ENCODE measurements at regions not wholly inside any gene's neighbourhood (a gene's known extent, or its start where the extent isn't known, plus 50 kb on each side); places are given as distances from the start of the nearest gene placed in this dataset.

DNA sequence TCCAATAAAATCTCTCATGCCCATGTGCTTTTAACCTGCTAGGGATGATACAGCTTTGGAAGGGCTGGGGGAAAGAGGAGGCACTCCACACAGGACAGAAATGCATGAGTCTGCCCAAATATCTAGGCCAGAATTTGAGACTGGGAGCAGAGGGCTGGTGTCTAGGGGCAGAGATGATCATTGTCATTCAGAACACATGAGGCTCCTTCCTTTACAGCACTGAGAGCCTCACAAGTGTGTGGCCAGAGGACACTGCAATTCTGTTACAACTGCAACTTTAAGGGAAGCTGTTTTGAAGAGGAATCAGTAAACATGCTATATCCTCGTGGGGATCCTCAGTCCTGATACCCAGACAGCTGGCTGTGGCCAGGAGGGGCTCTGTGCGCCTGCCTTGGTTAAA is 541.3 kb downstream of the OMA1 start:
- POLR2A ChIA-PET = no interaction called here
- DNase-seq = no peak
- Mint-ChIP-seq H3K4me1 (ENCODE audit: low read depth) (no peaks in the 10 kb centered on the region), H3K4me3 (no peak overlapping the region), H3K27me3 (peaks cover 4% of the 10 kb centered on the region), H3K9me3 (no peaks in the 10 kb centered on the region), H3K27ac (no peak overlapping the region), H3K36me3 (ENCODE audit: low read depth) (no peaks in the 10 kb centered on the region)
- CTCF ChIA-PET = no interaction called here
- TF ChIP-seq, protein P1, sequence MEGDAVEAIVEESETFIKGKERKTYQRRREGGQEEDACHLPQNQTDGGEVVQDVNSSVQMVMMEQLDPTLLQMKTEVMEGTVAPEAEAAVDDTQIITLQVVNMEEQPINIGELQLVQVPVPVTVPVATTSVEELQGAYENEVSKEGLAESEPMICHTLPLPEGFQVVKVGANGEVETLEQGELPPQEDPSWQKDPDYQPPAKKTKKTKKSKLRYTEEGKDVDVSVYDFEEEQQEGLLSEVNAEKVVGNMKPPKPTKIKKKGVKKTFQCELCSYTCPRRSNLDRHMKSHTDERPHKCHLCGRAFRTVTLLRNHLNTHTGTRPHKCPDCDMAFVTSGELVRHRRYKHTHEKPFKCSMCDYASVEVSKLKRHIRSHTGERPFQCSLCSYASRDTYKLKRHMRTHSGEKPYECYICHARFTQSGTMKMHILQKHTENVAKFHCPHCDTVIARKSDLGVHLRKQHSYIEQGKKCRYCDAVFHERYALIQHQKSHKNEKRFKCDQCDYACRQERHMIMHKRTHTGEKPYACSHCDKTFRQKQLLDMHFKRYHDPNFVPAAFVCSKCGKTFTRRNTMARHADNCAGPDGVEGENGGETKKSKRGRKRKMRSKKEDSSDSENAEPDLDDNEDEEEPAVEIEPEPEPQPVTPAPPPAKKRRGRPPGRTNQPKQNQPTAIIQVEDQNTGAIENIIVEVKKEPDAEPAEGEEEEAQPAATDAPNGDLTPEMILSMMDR (IDR thresholded peaks at IDR 0.05) = no peak
- ATAC-seq = no peak
- intact Hi-C loops (cut with micrococcal nuclease) = no loop called here

DNA sequence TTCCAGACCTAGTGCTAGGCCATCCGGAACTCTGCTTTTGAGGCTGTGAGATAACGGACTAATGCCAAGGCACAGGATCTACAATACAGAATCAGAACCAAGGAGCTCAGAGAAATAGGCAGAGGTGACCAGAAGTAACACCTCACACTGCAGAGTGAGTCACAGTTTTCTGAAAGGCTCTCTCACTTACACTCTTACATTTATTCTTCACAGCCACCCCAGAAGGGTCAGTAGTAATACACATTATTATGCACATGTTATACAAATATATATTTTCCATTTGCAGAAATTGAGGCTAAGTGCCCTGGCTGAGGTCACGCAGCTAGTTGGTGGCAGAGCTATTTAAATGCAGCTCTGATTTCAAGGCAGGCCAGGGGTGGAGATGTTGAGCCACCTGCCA is 542.5 kb downstream of the OMA1 start:
- Mint-ChIP-seq H3K36me3 (ENCODE audit: low read depth) (no peaks in the 10 kb centered on the region), H3K27me3 (peaks cover 4% of the 10 kb centered on the region), H3K4me3 (no peak overlapping the region), H3K4me1 (ENCODE audit: low read depth) (no peaks in the 10 kb centered on the region), H3K27ac (no peak overlapping the region), H3K9me3 (no peaks in the 10 kb centered on the region)
- ChIA-PET POLR2A (no interaction called here), CTCF (no interaction called here)
- DNase-seq (no peak), ATAC-seq (no peak)
- TF ChIP-seq, protein P1 (IDR thresholded peaks at IDR 0.05) = no peak
- intact Hi-C loops (cut with micrococcal nuclease) = no loop called here

DNA sequence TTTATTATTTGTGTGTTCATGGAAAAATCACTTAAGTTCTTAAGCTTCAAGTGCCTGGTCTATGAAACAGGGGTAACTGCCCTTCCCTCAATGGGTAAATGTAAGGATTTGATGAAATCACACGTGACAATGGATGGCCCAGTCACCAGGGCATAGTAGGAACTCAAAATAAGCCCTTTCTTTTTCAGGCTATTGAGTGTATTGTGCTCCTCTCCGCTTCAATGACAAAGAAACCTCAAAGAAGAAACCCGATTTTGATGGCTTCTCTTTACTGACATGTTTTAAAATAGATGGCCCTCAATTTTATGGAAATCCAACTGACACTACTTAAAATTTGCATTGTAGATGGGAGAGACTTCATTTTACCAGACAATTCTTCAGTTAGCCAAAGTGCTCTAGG is 543.5 kb downstream of the OMA1 start:
- POLR2A ChIA-PET = no interaction called here
- CTCF ChIA-PET = no interaction called here
- Mint-ChIP-seq H3K4me1 (ENCODE audit: low read depth) (no peaks in the 10 kb centered on the region), H3K27ac (no peak overlapping the region), H3K36me3 (ENCODE audit: low read depth) (no peaks in the 10 kb centered on the region), H3K4me3 (no peak overlapping the region), H3K9me3 (no peaks in the 10 kb centered on the region), H3K27me3 (peaks cover 4% of the 10 kb centered on the region)
- TF ChIP-seq, protein P1 (IDR thresholded peaks at IDR 0.05) = no peak
- intact Hi-C loops (cut with micrococcal nuclease) = no loop called here
- ATAC-seq (no peak), DNase-seq (no peak)

DNA sequence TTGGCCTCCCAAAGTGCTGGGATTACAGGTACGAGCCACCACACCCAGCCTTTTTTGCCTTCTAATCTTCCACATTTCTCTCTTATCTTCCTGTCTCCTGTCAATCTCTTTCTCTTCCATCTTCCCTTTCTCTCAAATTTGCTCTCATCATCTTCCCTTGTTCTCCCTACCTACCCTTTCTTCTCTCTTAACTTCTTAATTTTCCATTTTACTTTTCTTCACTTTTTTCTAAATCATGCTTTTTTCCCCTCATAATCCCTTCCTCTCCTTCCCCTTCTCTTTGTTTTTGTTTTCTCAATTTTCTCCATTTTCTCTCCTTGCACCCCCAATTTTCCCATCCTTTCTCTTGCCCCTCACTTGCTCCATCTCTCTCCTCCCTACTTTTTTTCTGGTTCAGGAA is 545.7 kb downstream of the OMA1 start:
- Mint-ChIP-seq H3K9me3 (peaks cover 2% of the 10 kb centered on the region), H3K4me3 (no peak overlapping the region), H3K4me1 (ENCODE audit: low read depth) (no peaks in the 10 kb centered on the region), H3K27me3 (peaks cover 4% of the 10 kb centered on the region), H3K36me3 (ENCODE audit: low read depth) (no peaks in the 10 kb centered on the region), H3K27ac (no peak overlapping the region)
- intact Hi-C loops (cut with micrococcal nuclease) = no loop called here
- TF ChIP-seq, protein P1 (IDR thresholded peaks at IDR 0.05) = no peak
- ChIA-PET CTCF (no interaction called here), POLR2A (no interaction called here)
- no peak for ATAC-seq
- no peak for DNase-seq

DNA sequence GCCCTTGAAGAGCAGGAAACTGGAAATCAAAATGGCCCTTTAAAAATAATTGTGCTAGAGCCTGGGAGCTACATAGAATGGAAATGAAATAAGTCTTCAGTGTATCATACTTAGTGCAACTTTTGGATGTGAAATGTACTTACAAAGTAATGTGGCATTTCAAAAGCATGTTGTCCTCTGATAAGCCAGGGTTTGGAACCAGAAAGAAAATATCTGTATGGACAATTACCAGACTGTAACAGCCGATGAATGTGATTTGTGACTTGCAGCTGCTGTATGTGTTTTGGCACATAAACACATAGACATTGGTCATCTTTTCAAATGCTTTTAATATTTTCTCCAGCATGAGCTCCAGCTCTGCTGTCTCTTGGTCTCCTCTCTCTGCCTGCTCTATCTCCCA is 546.4 kb downstream of the OMA1 start:
- no peak overlapping the region for H3K4me3 Mint-ChIP-seq
- TF ChIP-seq, protein P1 (IDR thresholded peaks at IDR 0.05) = no peak
- ChIA-PET CTCF (no interaction called here), POLR2A (no interaction called here)
- H3K27ac Mint-ChIP-seq = no peak overlapping the region
- H3K9me3 Mint-ChIP-seq = peaks cover 2% of the 10 kb centered on the region
- intact Hi-C loops (cut with micrococcal nuclease) = no loop called here
- no peaks in the 10 kb centered on the region for H3K4me1 Mint-ChIP-seq (ENCODE audit: low read depth)
- no peaks in the 10 kb centered on the region for H3K36me3 Mint-ChIP-seq (ENCODE audit: low read depth)
- ATAC-seq (no peak), DNase-seq (no peak)
- peaks cover 4% of the 10 kb centered on the region for H3K27me3 Mint-ChIP-seq
